HUES6 (cell line): ENCODE measurements at regions not wholly inside any gene's neighbourhood (a gene's known extent, or its start where the extent isn't known, plus 50 kb on each side); places are given as distances from the start of the nearest gene placed in this dataset.
"Not testable (repeated sequence)": the region's sequence is repeated elsewhere in the genome, so short reads cannot be mapped to it uniquely, and the experiment has no call there.

ENCODE experiments used
- H3K27ac ChIP-seq: 2 replicates; pipeline ENCODE4 v1.7.0; 2013; ENCODE audit warnings: low read depth, mild to moderate bottlenecking, low read length, inconsistent platforms
- H3K27me3 ChIP-seq: 2 replicates; pipeline ENCODE4 v1.6.1; 2013; ENCODE audit warnings: low read length; ENCODE audit not compliant: control insufficient read depth, insufficient read depth
- H3K36me3 ChIP-seq: 2 replicates; pipeline ENCODE4 v1.6.1; 2013; ENCODE audit warnings: low read length; ENCODE audit not compliant: control insufficient read depth, insufficient read depth
- H3K4me1 ChIP-seq: 2 replicates; pipeline ENCODE4 v1.6.1; 2013; ENCODE audit warnings: low read length; ENCODE audit not compliant: control insufficient read depth, insufficient read depth
- H3K4me3 ChIP-seq: 2 replicates; pipeline ENCODE4 v1.5.1; 2013; ENCODE audit warnings: low read depth, low read length
- H3K9ac ChIP-seq: one replicate; pipeline ENCODE4 v1.6.1; 2013; ENCODE audit warnings: mild to moderate bottlenecking, low read length
- H3K9me3 ChIP-seq: 2 replicates; pipeline ENCODE4 v1.6.1; 2013; ENCODE audit warnings: low read depth, low read length; ENCODE audit not compliant: control insufficient read depth, insufficient read depth

GRCh38 chrX:83260288-83260687, 247.8 kb upstream of the POU3F4 start:
- no peak overlapping the region for H3K9ac ChIP-seq
- H3K36me3 ChIP-seq = no peaks in the 10 kb centered on the region
- no peak overlapping the region for H3K27ac ChIP-seq
- no peaks in the 10 kb centered on the region for H3K27me3 ChIP-seq
- H3K9me3 ChIP-seq = peaks cover 7% of the 10 kb centered on the region; the same call in 1 of the 2 replicates
- H3K4me3 ChIP-seq = no peak overlapping the region
- no peaks in the 10 kb centered on the region for H3K4me1 ChIP-seq

GRCh38 chrX:83262218-83262617, 245.9 kb upstream of the POU3F4 start:
- not testable (repeated sequence) for H3K36me3 ChIP-seq, H3K9me3 ChIP-seq, H3K27ac ChIP-seq, H3K4me3 ChIP-seq, H3K9ac ChIP-seq, H3K4me1 ChIP-seq, H3K27me3 ChIP-seq

GRCh38 chrX:83278988-83279387, 229.1 kb upstream of the POU3F4 start:
- Histone ChIP-seq H3K36me3 (no peaks in the 10 kb centered on the region), H3K4me1 (no peaks in the 10 kb centered on the region), H3K27ac (no peak overlapping the region), H3K9me3 (no peaks in the 10 kb centered on the region; the same call in 1 of the 2 replicates), H3K27me3 (peaks cover 7% of the 10 kb centered on the region), H3K4me3 (no peak overlapping the region), H3K9ac (no peak overlapping the region)

DNA sequence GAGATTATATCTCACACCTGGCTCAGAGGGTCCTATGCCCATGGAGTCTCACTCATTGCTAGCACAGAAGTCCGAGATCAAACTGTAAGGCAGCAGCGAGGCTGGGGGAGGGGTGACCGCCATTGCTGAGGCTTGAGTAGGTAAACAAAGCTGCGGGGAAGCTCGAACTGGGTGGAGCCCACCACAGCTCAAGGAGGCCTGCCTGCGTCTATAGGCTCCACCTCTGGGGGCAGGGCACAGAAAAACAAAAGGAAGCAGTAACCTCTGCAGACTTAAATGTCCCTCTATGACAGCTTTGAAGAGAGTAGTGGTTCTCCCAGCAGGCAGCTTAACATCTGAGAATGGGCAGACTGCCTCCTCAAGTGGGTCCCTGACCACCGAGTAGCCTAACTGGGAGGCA, 221.5 kb upstream of the POU3F4 start:
- Histone ChIP-seq H3K27me3 (peaks cover 13% of the 10 kb centered on the region; the same call in 1 of the 2 replicates), H3K9me3 (peaks cover 10% of the 10 kb centered on the region; the same call in 1 of the 2 replicates)

GRCh38 chrX:83305381-83305780, 202.7 kb upstream of the POU3F4 start:
- no peaks in the 10 kb centered on the region for H3K4me1 ChIP-seq
- no peaks in the 10 kb centered on the region for H3K36me3 ChIP-seq
- H3K27me3 ChIP-seq = no peaks in the 10 kb centered on the region
- no peak overlapping the region for H3K9ac ChIP-seq
- no peaks in the 10 kb centered on the region; the same call in 1 of the 2 replicates for H3K9me3 ChIP-seq
- no peak overlapping the region for H3K27ac ChIP-seq
- H3K4me3 ChIP-seq = no peak overlapping the region

More for the DNA sequence above, 221.5 kb upstream of the POU3F4 start:
- not testable (repeated sequence) for H3K27ac ChIP-seq, H3K4me1 ChIP-seq, H3K36me3 ChIP-seq
- Histone ChIP-seq H3K9ac (peak overlapping the region; percentile 26), H3K4me3 (peak overlapping the region; percentile 61; the same call in 1 of the 2 replicates)

DNA sequence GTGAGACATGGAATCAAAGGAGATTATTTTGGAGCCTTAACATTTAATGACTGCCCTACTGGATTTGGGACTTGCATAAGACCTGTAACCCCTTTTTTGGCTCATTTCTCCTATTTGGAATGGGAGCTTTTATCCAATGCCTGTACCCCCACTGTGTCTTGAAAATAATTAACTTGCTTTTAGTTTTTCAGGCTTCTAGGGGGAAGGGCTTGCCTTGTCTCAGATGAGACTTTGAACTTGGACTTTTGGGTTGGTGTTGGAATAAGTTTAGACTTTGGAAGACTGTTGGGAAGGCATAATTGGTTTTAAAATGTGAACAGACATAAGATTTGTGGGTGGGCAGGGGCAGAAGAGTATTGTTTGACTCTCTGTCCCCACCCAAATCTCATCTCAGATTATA, 189.1 kb upstream of the POU3F4 start:
- Histone ChIP-seq H3K9ac (no peak overlapping the region), H3K9me3 (peaks cover 4% of the 10 kb centered on the region; the same call in 1 of the 2 replicates), H3K4me1 (no peaks in the 10 kb centered on the region), H3K36me3 (no peaks in the 10 kb centered on the region), H3K27me3 (no peaks in the 10 kb centered on the region), H3K4me3 (no peak overlapping the region), H3K27ac (no peak overlapping the region)

DNA sequence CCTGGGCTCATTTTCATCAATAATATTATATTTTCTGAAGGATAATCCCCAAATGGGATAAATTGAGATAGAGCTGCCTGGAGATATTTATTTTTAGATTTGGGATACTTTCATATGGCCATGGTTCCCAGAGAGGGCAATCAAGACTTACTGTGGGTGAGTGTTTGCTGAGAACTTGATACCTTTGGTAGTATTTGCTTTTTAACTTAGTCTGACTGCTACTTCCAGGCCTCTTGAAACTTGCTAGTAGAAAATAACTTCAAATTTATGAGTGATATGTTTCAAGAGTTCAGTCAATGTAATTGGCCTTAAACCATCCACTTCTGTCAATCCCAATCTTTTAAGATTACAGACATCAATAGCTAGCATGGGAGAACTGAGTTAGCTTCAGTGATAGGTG, 181.6 kb upstream of the POU3F4 start:
- Histone ChIP-seq H3K27me3 (no peaks in the 10 kb centered on the region; the same call in 1 of the 2 replicates), H3K9me3 (peaks cover 4% of the 10 kb centered on the region; the same call in 1 of the 2 replicates), H3K27ac (no peak overlapping the region), H3K4me1 (no peaks in the 10 kb centered on the region), H3K9ac (no peak overlapping the region), H3K36me3 (no peaks in the 10 kb centered on the region), H3K4me3 (no peak overlapping the region)

- Histone ChIP-seq H3K27me3 (no peaks in the 10 kb centered on the region; the same call in 1 of the 2 replicates), H3K9ac (no peak overlapping the region), H3K27ac (no peak overlapping the region), H3K36me3 (no peaks in the 10 kb centered on the region), H3K4me1 (no peaks in the 10 kb centered on the region; the same call in 1 of the 2 replicates), H3K4me3 (no peak overlapping the region), H3K9me3 (no peaks in the 10 kb centered on the region; the same call in 1 of the 2 replicates)
Measured at GRCh38 chrX:83333813-83334212, 174.3 kb upstream of the POU3F4 start.

GRCh38 chrX:83336454-83336853, 171.6 kb upstream of the POU3F4 start:
- no peak overlapping the region for H3K27ac ChIP-seq
- H3K27me3 ChIP-seq = no peaks in the 10 kb centered on the region
- H3K4me1 ChIP-seq = no peaks in the 10 kb centered on the region; the same call in 1 of the 2 replicates
- H3K9ac ChIP-seq = no peak overlapping the region
- no peak overlapping the region for H3K4me3 ChIP-seq
- H3K36me3 ChIP-seq = no peaks in the 10 kb centered on the region
- no peaks in the 10 kb centered on the region; the same call in 1 of the 2 replicates for H3K9me3 ChIP-seq

DNA sequence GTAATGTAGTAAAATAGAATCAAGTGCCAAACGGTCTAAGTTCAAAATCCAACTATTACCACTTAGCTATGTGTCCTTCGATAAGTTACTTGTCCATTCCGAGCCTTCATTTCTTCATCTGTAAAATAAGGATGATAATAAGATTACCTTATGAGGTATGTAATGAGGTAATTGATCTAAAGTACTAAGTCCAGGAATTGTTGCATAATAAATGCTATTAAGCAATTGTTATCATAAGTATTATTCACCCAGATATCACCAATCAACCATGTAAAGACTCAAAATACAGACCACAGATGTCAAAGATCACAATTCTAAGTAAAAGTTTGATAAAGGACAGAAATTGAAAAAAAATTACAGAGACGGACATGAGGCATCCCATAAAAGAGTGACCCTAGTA, 168.4 kb upstream of the POU3F4 start:
- no peak overlapping the region for H3K4me3 ChIP-seq
- H3K4me1 ChIP-seq = no peaks in the 10 kb centered on the region; the same call in 1 of the 2 replicates
- H3K27ac ChIP-seq = no peak overlapping the region
- H3K9me3 ChIP-seq = no peaks in the 10 kb centered on the region
- no peak overlapping the region for H3K9ac ChIP-seq
- H3K27me3 ChIP-seq = no peaks in the 10 kb centered on the region
- H3K36me3 ChIP-seq = no peaks in the 10 kb centered on the region

DNA sequence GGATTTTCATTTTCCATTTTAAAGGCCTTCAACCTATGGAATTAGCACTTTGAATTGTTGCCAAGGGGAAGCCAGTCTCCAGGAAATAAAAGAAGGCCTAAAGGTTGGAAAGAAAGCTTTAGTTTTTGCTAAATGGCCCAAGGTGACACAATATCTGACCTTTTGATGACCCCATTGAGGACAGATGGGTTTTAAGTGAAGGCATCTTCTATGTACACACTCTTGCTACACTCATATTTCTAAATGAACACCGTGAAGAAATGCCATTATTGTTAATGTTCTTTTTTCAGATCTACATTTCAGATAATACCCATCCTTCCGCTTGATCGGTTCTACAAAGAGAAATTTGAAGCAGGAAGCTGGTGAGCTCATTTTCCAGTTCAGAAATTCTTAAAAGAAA, 162.8 kb upstream of the POU3F4 start:
- no peak overlapping the region for H3K9ac ChIP-seq
- H3K4me3 ChIP-seq = no peak overlapping the region
- no peaks in the 10 kb centered on the region for H3K36me3 ChIP-seq
- H3K4me1 ChIP-seq = no peaks in the 10 kb centered on the region
- no peak overlapping the region for H3K27ac ChIP-seq
- no peaks in the 10 kb centered on the region; the same call in 1 of the 2 replicates for H3K27me3 ChIP-seq
- no peaks in the 10 kb centered on the region for H3K9me3 ChIP-seq
